ENCODE measurements at regions not wholly inside any gene's neighbourhood (a gene's known extent, or its start where the extent isn't known, plus 50 kb on each side); places are given as distances from the start of the nearest gene placed in this dataset.
A peak's percentile ranks its signal among the peaks of the same experiment; 100 is the strongest.
"Not testable (repeated sequence)": the region's sequence is repeated elsewhere in the genome, so short reads cannot be mapped to it uniquely, and the experiment has no call there.

DNA sequence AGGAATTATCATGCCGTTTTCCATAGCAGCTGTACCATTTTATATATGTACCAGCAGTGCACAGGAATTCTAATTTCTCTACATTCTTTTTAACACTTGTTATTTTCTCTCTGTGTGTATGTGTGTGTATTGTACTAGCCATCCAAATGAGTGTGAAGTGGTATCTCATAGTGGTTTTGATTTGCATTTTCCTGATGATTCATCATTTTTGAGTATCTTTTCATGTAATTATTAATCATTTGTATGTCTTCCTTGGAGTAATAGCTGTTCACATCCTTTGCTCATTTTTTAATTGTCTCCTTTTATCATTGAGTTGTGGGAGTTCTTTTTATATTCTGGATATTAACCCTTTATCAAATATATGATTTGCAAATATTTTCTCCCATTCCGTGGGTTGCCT, 95.6 kb upstream of the MANSC4 start:
- no peaks in the 10 kb centered on the region for H3K36me3 Mint-ChIP-seq (ENCODE audit: low read depth)
- ATAC-seq (no peak), DNase-seq (no peak)
- no peak overlapping the region for H3K4me3 Mint-ChIP-seq
- H3K9me3 ChIP-seq (ENCODE audit: control insufficient read depth, low read length, poor library complexity, severe bottlenecking) = no peaks in the 10 kb centered on the region
- H3K4me1 Mint-ChIP-seq = peaks cover 8% of the 10 kb centered on the region
- no peak overlapping the region for H3K27ac Mint-ChIP-seq
- H3K27me3 Mint-ChIP-seq = peaks cover 7% of the 10 kb centered on the region

GRCh38 chr12:27873010-27873409, 93.0 kb upstream of the MANSC4 start:
- H3K27me3 Mint-ChIP-seq = peaks cover 7% of the 10 kb centered on the region
- H3K9me3 ChIP-seq (ENCODE audit: control insufficient read depth, low read length, poor library complexity, severe bottlenecking) = no peaks in the 10 kb centered on the region
- no peak for DNase-seq

DNA sequence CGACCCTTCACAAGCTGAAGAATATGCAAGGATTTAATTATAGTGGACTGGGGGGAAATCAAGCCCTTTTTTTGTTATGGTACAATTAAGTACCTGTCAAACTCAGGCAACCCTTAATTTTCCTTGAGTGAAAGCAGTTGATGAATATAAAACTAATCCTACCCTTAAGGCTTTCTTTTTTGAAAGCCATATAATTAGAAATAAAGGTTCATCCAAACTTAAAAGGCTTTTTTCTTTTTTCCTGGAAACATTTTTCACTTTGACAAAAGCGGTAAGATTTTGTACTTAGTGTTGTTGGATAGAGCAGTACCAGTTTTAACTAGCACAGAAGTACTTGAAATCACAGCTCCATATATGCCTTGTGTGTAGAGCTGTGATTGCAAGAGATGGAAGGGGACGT, 91.9 kb upstream of the MANSC4 start:
- H3K4me3 Mint-ChIP-seq = no peak overlapping the region
- no peaks in the 10 kb centered on the region for H3K36me3 Mint-ChIP-seq (ENCODE audit: low read depth)
- H3K9me3 ChIP-seq (ENCODE audit: control insufficient read depth, low read length, poor library complexity, severe bottlenecking) = no peaks in the 10 kb centered on the region
- peaks cover 7% of the 10 kb centered on the region for H3K27me3 Mint-ChIP-seq
- DNase-seq (no peak), ATAC-seq (no peak)
- H3K27ac Mint-ChIP-seq = no peak overlapping the region
- H3K4me1 Mint-ChIP-seq = peaks cover 8% of the 10 kb centered on the region

More at GRCh38 chr12:27873010-27873409, 93.0 kb upstream of the MANSC4 start:
- no peak overlapping the region for H3K27ac Mint-ChIP-seq
- H3K4me1 Mint-ChIP-seq = peaks cover 8% of the 10 kb centered on the region
- no peak overlapping the region for H3K4me3 Mint-ChIP-seq
- H3K36me3 Mint-ChIP-seq (ENCODE audit: low read depth) = no peaks in the 10 kb centered on the region
- no peak for ATAC-seq

DNA sequence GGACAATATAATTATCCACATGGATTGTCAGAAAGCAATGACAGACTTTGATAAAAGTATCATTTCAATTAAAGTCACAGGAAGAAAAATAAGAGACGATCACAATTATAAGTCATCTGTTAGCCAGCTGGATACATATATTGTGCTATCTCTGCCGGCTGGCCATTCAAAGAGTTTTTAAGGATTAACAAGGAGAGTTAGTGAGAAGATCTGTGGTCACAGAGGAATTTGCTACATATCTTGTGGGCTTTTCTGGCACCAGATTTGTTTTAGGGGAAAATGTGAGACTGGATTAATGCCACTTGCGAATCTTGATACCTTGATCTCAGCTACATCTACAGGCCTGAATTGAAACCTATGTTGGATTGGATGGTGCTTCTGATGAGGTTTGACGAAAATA, 90.9 kb upstream of the MANSC4 start:
- Mint-ChIP-seq H3K36me3 (ENCODE audit: low read depth) (no peaks in the 10 kb centered on the region), H3K4me3 (no peak overlapping the region), H3K4me1 (peaks cover 8% of the 10 kb centered on the region), H3K27me3 (peaks cover 7% of the 10 kb centered on the region), H3K27ac (no peak overlapping the region)
- DNase-seq (no peak), ATAC-seq (no peak)
- H3K9me3 ChIP-seq (ENCODE audit: control insufficient read depth, low read length, poor library complexity, severe bottlenecking) = no peaks in the 10 kb centered on the region

DNA sequence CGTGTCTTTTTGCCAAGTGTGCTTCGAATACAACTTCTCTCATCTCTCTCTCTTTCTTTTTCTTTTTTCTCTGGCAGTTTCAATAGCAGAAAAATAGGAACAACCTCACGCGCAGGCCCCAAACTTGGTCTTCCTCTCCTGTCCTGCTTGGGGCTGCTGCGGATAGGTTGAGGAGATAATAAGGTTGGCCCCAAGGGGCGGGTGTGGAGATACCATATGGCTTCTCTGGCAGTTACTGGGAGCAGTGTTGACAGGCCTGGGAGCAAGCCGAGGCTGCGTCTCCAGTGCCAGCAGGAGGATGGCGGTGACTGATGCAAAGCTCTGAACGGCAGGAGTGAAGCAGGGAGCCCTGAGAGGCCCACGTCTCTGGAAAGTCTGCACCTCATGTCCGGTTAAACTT, 89.5 kb upstream of the MANSC4 start:
- no peak for ATAC-seq
- peaks cover 11% of the 10 kb centered on the region for H3K4me1 Mint-ChIP-seq
- H3K27ac Mint-ChIP-seq = no peak overlapping the region
- H3K36me3 Mint-ChIP-seq (ENCODE audit: low read depth) = no peaks in the 10 kb centered on the region
- H3K9me3 ChIP-seq (ENCODE audit: control insufficient read depth, low read length, poor library complexity, severe bottlenecking) = no peaks in the 10 kb centered on the region
- H3K27me3 Mint-ChIP-seq = peaks cover 7% of the 10 kb centered on the region
- no peak overlapping the region for H3K4me3 Mint-ChIP-seq
- DNase-seq = no peak

- peaks cover 13% of the 10 kb centered on the region for H3K4me1 Mint-ChIP-seq
- no peak overlapping the region for H3K27ac Mint-ChIP-seq
- H3K9me3 ChIP-seq (ENCODE audit: control insufficient read depth, low read length, poor library complexity, severe bottlenecking) = no peaks in the 10 kb centered on the region
- H3K4me3 Mint-ChIP-seq = no peak overlapping the region
- no peaks in the 10 kb centered on the region for H3K36me3 Mint-ChIP-seq (ENCODE audit: low read depth)
- peaks cover 7% of the 10 kb centered on the region for H3K27me3 Mint-ChIP-seq
- no peak for ATAC-seq
- no peak for DNase-seq
Observed at GRCh38 chr12:27868139-27868538, 88.1 kb upstream of the MANSC4 start.

DNA sequence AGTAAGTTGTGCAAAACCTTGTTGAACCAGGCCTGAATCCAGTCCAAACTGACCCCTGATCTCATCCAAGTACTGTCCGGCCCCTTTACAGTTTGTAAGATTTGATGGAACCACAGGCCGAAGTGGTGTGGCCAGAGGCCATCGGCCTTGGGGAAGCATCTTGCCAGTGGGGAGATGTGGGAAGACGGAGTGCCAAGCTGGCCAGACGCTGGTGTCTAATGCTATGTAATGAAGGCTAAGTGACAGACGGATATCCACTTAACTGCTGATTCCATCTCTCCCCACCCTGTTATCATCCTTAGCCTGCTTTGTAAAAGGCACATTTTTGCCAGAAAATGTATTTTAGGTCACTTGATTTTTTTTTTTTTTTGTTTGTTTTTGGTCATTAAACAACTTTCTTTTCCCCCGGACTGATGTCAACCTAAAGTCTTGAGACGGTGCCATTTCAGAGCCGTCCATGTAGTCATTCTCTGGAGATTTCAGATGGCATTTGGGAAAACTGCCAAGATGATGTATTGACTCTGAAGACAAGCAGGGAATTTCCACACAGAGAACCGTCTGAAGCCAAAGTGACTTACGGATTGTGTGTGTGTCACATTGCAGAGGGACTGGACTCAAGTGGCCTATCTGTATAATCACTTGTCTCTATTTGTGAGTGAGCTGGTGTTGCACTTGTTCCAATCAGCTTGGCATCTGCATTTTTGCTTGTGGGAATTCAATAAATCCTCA, 86.5 kb upstream of the MANSC4 start:
- peaks cover 7% of the 10 kb centered on the region for H3K27me3 Mint-ChIP-seq
- no peak overlapping the region for H3K27ac Mint-ChIP-seq

DNA sequence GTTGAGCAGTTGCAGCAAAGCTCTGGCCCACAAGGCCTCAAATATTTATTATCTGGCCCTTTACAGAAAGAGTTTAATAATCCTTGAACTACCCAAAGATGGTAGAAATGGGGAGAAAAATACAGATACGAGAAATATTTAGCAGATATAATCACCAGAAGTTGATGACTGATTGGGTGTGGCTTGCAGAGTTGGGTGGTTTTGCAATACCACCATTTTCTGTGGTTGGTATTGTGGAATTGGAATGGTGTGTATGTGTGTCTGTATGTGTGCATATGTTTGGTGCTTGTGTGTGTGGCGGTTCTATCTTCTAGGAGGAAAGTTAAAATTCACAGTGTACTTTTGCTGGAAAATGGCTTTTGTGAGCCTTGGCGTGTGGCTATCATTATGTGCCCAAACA, 85.4 kb upstream of the MANSC4 start:
- H3K9me3 ChIP-seq (ENCODE audit: control insufficient read depth, low read length, poor library complexity, severe bottlenecking) = no peaks in the 10 kb centered on the region
- ATAC-seq (no peak), DNase-seq (no peak)
- no peak overlapping the region for H3K27ac Mint-ChIP-seq
- H3K4me1 Mint-ChIP-seq = peaks cover 7% of the 10 kb centered on the region
- no peaks in the 10 kb centered on the region for H3K27me3 Mint-ChIP-seq
- no peak overlapping the region for H3K4me3 Mint-ChIP-seq
- H3K36me3 Mint-ChIP-seq (ENCODE audit: low read depth) = no peaks in the 10 kb centered on the region

More for the DNA sequence above, 86.5 kb upstream of the MANSC4 start:
- H3K4me1 Mint-ChIP-seq = peaks cover 14% of the 10 kb centered on the region
- DNase-seq = no peak
- no peak overlapping the region for H3K4me3 Mint-ChIP-seq
- H3K36me3 Mint-ChIP-seq (ENCODE audit: low read depth) = no peaks in the 10 kb centered on the region
- H3K9me3 ChIP-seq (ENCODE audit: control insufficient read depth, low read length, poor library complexity, severe bottlenecking) = no peaks in the 10 kb centered on the region
- no peak for ATAC-seq

- H3K9me3 ChIP-seq (ENCODE audit: control insufficient read depth, low read length, poor library complexity, severe bottlenecking) = no peaks in the 10 kb centered on the region
- no peak overlapping the region for H3K27ac Mint-ChIP-seq
- peak; percentile 32 for ATAC-seq
Observed at GRCh38 chr12:27864521-27864920, 84.5 kb upstream of the MANSC4 start.

GRCh38 chr12:27863839-27864238, 83.8 kb upstream of the MANSC4 start:
- Mint-ChIP-seq H3K4me1 (peaks cover 7% of the 10 kb centered on the region), H3K36me3 (ENCODE audit: low read depth) (no peaks in the 10 kb centered on the region), H3K4me3 (no peak overlapping the region), H3K27me3 (no peaks in the 10 kb centered on the region), H3K27ac (no peak overlapping the region)
- ATAC-seq (no peak), DNase-seq (no peak)
- H3K9me3 ChIP-seq (ENCODE audit: control insufficient read depth, low read length, poor library complexity, severe bottlenecking) = no peaks in the 10 kb centered on the region

More at GRCh38 chr12:27864521-27864920, 84.5 kb upstream of the MANSC4 start:
- no peaks in the 10 kb centered on the region for H3K27me3 Mint-ChIP-seq
- peaks cover 7% of the 10 kb centered on the region for H3K4me1 Mint-ChIP-seq
- no peak overlapping the region for H3K4me3 Mint-ChIP-seq
- DNase-seq = no peak
- no peaks in the 10 kb centered on the region for H3K36me3 Mint-ChIP-seq (ENCODE audit: low read depth)

DNA sequence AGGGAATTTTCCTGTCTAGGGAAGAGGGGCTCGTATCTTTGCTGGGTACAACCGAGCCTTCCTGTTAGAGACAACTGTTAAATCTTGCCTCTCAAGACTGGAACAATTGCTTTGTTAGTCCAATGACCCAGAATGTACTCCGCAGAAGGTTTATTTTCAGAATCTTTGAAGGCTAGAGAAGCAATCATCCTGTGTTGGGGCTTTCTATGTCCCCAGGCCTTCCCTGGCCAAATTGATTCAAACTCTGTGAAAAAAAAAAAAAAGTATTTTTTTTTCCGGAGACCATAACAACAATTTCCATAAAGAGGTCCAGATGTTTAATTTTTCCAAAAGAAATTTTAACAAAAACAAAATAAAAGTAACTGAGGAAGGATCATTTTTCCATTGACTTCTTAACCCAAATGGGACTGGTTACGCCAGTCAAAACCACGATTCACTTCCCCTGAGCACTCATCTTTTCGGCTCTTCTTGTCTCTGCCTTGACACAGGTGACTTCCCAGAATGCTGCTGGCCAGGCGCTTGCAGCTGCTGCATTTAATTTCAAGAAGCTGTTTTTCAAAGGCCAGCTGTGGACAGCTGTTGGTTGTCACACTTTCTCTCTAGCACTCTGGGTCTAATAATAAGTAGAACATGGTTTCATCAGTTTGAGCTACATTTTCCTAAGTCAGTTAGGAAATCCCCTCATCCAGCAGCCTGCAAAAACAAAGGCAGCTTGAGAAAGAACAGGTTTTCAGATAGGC, 81.6 kb upstream of the MANSC4 start:
- no peak for DNase-seq
- H3K9me3 ChIP-seq (ENCODE audit: control insufficient read depth, low read length, poor library complexity, severe bottlenecking) = no peaks in the 10 kb centered on the region
- Mint-ChIP-seq H3K36me3 (ENCODE audit: low read depth) (no peaks in the 10 kb centered on the region), H3K4me1 (peaks cover 7% of the 10 kb centered on the region), H3K27me3 (no peaks in the 10 kb centered on the region), H3K27ac (no peak overlapping the region), H3K4me3 (no peak overlapping the region)
- no peak for ATAC-seq

GRCh38 chr12:27859648-27860047, 79.6 kb upstream of the MANSC4 start:
- no peak overlapping the region for H3K27ac Mint-ChIP-seq
- H3K4me1 Mint-ChIP-seq = peaks cover 5% of the 10 kb centered on the region
- no peak for ATAC-seq
- H3K4me3 Mint-ChIP-seq = no peak overlapping the region
- no peaks in the 10 kb centered on the region for H3K36me3 Mint-ChIP-seq (ENCODE audit: low read depth)
- H3K9me3 ChIP-seq (ENCODE audit: control insufficient read depth, low read length, poor library complexity, severe bottlenecking) = no peaks in the 10 kb centered on the region
- no peak for DNase-seq
- no peaks in the 10 kb centered on the region for H3K27me3 Mint-ChIP-seq

DNA sequence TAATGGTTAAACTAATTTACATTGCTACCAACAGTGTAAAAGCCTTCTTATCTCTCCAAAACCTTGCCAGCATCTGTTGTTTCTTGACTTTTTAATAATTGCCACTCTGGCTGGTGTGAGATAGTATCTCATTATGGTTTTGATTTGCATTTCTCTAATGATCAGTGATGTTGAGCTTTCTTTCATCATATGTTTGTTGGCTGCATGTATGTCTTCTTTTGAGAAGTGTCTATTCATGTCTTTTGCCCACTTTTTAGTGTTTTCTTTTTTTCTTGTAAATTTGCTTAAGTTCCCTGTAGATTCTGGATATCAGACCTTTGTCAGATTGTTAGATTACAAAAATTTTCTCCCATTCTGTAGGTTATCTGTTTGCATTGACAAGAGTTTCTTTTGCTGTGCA, 77.0 kb upstream of the MANSC4 start:
- H3K27ac Mint-ChIP-seq; ATAC-seq; H3K4me3 Mint-ChIP-seq; DNase-seq; H3K36me3 Mint-ChIP-seq (ENCODE audit: low read depth); H3K27me3 Mint-ChIP-seq; H3K9me3 ChIP-seq (ENCODE audit: control insufficient read depth, low read length, poor library complexity, severe bottlenecking); H3K4me1 Mint-ChIP-seq: not testable (repeated sequence)

DNA sequence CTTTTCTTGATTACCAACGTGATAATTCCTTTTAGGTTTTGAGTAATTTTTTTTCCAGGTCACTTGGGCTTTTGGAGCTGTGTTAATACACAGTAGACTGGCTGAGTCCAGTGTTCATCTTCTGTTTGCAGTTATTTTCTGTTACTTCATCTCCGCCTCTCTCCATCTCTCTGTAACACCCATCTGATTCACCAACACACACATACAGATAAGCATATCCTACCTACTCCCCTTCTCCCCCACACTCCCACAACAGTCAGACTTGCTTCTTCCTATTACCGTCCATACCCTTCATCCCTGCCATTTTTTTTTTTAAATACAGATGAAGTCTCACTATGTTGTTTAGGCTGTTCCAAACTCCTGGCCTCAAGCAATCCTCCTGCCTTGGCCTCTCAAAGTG, 72.7 kb upstream of the MANSC4 start:
- H3K27ac Mint-ChIP-seq = no peak overlapping the region
- ATAC-seq (no peak), DNase-seq (no peak)
- no peaks in the 10 kb centered on the region for H3K36me3 Mint-ChIP-seq (ENCODE audit: low read depth)
- H3K9me3 ChIP-seq (ENCODE audit: control insufficient read depth, low read length, poor library complexity, severe bottlenecking) = no peaks in the 10 kb centered on the region
- H3K4me3 Mint-ChIP-seq = no peak overlapping the region
- peaks cover 3% of the 10 kb centered on the region for H3K27me3 Mint-ChIP-seq
- no peaks in the 10 kb centered on the region for H3K4me1 Mint-ChIP-seq
